ENCODE measurements at regions not wholly inside any gene's neighbourhood (a gene's known extent, or its start where the extent isn't known, plus 50 kb on each side); places are given as distances from the start of the nearest gene placed in this dataset.
"Not testable (repeated sequence)": the region's sequence is repeated elsewhere in the genome, so short reads cannot be mapped to it uniquely, and the experiment has no call there.

- in situ Hi-C loops (cut with HindIII; ENCODE audit: low sequenced_read_pairs) = no loop called here
Observed at GRCh38 chr4:128690011-128690410, 119.5 kb upstream of the JADE1 start.

DNA sequence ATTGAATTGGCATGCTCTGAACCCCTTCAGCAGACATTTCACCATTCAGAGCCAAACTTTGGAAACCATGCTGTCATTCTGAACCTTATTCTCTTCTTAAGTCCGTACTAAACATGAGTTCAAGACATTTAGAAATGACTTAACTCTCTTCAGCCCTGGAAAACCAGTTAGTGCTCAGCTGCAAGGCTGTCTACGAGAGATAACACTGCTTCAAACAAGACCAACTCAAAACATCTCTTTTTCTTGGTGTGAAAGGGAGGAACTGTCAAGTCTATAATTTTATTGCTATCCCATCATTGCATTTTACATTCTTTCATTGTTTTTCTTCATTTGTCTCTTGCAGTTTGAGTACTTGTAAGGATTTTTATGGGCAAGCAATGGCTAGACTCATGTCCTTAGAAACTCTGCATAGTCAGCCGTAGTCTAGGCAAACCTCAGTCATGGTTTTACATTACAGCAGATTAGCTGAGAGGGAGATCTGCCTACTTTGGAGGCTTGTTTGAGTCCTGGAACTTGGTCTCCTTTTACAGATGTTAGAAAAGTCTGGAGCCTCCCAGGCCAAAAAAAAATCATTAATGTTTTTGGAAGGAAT is 120.6 kb upstream of the JADE1 start:
- in situ Hi-C loops (cut with HindIII; ENCODE audit: low sequenced_read_pairs) = no loop called here

DNA sequence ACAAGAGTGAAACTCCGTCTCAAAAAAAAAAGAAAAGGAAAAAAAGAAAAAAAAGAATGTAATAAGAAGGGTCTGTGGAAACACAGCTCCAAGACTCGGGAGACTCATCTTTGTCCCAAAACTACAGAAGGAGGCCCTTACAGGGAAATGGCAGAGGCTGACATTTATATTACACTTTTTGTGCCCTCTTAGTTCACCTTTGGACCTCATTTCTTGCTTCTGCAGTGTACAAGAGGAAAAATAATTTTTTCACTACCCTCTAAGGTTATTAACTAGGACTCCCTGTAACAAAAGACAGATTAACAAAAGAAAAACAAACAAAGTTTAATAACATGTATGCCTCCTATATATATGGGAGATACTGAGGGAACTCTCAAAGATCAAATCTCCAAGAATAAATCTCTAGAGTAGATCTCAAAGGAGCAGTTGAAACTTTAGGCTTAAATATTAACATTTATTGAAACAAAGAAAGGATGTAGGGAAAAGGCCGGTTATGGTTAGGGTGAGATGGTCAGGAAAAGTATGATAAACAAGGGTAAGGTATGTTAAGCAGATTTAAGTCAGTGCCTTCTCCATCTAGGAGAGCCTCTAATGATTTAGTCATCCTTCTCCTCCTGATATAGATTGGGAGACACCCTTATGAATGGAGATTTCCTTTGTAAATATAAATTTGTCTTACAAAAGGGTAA is 121.3 kb upstream of the JADE1 start:
- in situ Hi-C loops (cut with HindIII; ENCODE audit: low sequenced_read_pairs) = no loop called here

DNA sequence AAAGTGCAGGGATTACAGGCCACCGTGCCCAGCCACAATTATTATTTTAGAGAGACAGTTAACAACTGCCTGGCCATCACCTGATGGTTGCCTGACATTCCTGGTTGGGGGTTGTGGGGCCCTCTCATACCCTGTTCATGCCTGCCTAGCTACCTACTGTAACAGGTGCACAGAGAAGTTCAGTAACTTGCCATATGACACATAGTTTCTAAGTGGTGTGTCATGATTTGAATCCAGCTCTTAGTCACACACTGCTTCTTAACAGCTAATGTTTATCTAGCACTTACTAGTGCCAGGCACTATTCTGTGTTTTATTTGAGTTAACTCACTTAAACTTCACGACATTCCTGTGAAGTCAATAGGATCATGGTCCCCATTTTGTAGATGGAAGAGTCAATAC is 122.7 kb upstream of the JADE1 start:
- in situ Hi-C loops (cut with HindIII; ENCODE audit: low sequenced_read_pairs) = no loop called here

GRCh38 chr4:128686032-128686465 is 123.5 kb upstream of the JADE1 start:
- in situ Hi-C loops (cut with HindIII; ENCODE audit: low sequenced_read_pairs) = no loop called here

DNA sequence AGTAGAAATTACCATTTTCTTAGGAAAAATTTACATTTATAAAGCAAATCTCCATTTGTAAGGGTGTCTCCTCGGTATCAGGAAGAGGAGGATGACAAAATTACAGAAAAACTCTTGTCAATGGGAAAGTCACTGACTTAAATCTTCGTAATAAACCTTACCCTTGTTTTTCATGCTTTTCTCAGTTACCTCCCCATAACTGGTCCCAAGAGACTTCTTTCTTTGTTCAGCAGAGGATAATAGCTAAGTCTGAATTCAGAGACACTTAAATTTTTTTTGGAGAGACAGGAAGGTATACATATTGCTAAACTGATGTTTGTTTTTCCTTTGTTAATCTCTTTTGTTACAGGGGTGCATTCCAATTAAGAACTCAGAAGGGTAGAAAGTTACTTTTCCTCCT is 125.5 kb upstream of the JADE1 start:
- in situ Hi-C loops (cut with HindIII; ENCODE audit: low sequenced_read_pairs) = no loop called here

DNA sequence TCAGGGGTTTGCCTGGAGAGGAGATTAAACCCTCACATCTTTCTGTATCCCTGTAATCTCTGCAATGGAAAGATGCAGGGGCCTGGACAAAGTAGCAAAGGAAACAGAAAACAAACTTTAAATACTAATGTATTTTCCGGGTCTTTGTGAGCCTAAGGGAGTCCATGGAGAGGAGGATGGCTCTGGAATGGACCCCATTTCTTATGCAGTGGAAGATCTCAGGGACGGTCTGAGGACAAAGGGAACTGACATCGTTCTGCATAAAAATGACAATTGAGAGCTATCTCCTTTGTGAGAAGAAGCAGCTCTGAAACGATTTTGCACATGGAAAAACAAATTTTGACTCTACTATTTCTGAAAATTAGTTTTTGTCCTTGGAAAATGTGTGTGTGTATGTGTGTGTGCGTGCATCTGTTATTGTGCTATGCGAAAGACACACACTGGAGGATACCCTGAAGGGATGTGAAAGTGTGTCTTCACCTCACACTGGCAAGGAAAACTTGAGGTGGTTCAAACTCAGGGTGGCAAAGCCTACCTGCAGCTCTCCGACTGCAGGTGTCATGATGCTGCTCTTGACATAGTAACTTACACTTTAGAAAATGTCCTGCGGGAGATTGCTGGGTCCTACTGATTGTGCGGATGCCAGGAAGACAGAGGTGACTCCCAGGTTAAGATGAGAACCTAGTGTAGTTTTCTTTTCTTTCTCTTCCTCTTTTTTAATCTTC is 126.4 kb upstream of the JADE1 start:
- in situ Hi-C loops (cut with HindIII; ENCODE audit: low sequenced_read_pairs) = no loop called here

- in situ Hi-C loops (cut with HindIII; ENCODE audit: low sequenced_read_pairs) = no loop called here
Observed at GRCh38 chr4:128676095-128676494, 133.4 kb upstream of the JADE1 start.

GRCh38 chr4:128675083-128675482 is 134.4 kb upstream of the JADE1 start:
- in situ Hi-C loops (cut with HindIII; ENCODE audit: low sequenced_read_pairs) = no loop called here

DNA sequence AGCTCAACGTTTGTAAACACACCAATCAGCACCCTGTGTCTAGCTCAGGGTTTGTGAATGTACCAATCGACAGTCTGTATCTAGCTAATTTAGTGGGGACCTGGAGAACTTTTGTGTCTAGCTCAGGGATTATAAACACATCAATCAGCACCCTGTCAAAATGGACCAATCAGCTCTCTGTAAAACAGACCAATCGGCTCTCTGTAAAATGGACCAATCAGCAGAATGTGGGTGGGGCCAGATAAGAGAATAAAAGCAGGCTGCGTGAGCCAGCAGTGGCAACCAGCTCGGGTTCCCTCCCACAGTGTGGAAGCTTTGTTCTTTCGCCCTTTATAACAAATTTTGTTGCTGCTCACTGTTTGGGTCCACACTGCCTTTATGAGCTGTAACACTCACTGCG is 136.3 kb upstream of the JADE1 start:
- in situ Hi-C loops (cut with HindIII; ENCODE audit: low sequenced_read_pairs) = not testable (repeated sequence)

DNA sequence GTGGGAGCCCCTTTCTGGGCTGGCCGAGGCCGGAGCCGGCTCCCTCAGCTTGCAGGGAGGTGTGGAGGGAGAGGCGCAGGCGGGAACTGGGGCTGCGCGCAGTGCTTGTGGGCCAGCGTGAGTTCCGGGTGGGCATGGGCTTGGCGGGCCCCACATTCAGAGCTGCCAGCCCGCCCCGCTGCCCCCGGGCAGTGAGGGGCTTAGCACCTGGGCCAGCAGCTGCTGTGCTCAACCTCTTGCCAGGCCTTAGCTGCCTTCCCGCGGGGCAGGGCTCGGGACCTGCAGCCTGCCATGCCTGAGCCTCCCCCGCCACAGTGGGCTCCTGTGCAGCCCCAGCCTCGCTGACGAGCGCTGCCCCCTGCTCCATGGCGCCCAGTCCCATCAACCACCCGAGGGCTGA is 136.9 kb upstream of the JADE1 start:
- in situ Hi-C loops (cut with HindIII; ENCODE audit: low sequenced_read_pairs) = not testable (repeated sequence)

GRCh38 chr4:128670513-128670912 is 139.0 kb upstream of the JADE1 start:
- in situ Hi-C loops (cut with HindIII; ENCODE audit: low sequenced_read_pairs) = no loop called here

DNA sequence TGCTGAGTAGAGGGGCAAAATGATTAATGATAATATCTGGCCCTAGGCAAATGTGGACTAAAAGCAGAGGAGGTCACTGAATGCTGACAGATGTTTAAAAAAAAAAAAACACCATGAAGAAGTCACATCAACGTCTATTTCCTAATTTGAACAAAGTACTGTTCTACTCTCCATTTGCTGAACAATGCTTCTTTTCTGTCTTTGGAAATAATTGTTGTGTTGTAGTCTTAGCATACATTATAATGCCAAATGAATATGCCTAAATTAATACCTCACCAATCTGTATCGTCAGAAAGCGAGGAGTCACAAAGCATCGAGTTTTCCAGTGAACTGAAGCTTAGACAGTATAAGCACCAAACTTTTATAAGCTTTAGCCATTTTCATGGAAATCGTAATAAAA is 140.9 kb upstream of the JADE1 start:
- in situ Hi-C loops (cut with HindIII; ENCODE audit: low sequenced_read_pairs) = no loop called here

GRCh38 chr4:128665514-128665913 is 144.0 kb upstream of the JADE1 start:
- in situ Hi-C loops (cut with HindIII; ENCODE audit: low sequenced_read_pairs) = no loop called here

- in situ Hi-C loops (cut with HindIII; ENCODE audit: low sequenced_read_pairs) = no loop called here
Observed at GRCh38 chr4:128663325-128663724, 146.2 kb upstream of the JADE1 start.

GRCh38 chr4:128661479-128661878 is 148.0 kb upstream of the JADE1 start:
- in situ Hi-C loops (cut with HindIII; ENCODE audit: low sequenced_read_pairs) = no loop called here

- in situ Hi-C loops (cut with HindIII; ENCODE audit: low sequenced_read_pairs) = no loop called here
Observed at GRCh38 chr4:128660361-128661215, 148.9 kb upstream of the JADE1 start.

GRCh38 chr4:128658214-128658631 is 151.3 kb upstream of the JADE1 start:
- in situ Hi-C loops (cut with HindIII; ENCODE audit: low sequenced_read_pairs) = no loop called here

- in situ Hi-C loops (cut with HindIII; ENCODE audit: low sequenced_read_pairs) = no loop called here
Observed at GRCh38 chr4:128657638-128658037, 151.9 kb upstream of the JADE1 start.

- in situ Hi-C loops (cut with HindIII; ENCODE audit: low sequenced_read_pairs) = no loop called here
Observed at GRCh38 chr4:128654465-128654864, 155.0 kb upstream of the JADE1 start.
